Type B pancreatic cell (in vitro differentiated cells): ENCODE measurements at regions not wholly inside any gene's neighbourhood (a gene's known extent, or its start where the extent isn't known, plus 50 kb on each side); places are given as distances from the start of the nearest gene placed in this dataset.

Experiments used
- DNase-seq: peaks from one replicate; pipeline ENCODE4 v3.0.0; 2021; ENCODE audit warnings: mixed read lengths; ENCODE audit not compliant: unreplicated experiment; ENCODE audit errors: extremely low spot score
- H3K27ac Mint-ChIP-seq: 2 replicates; pipeline ENCODE4 v1.8.0; 2021; ENCODE audit warnings: mild to moderate bottlenecking, mixed read lengths
- H3K27me3 Mint-ChIP-seq: 2 replicates; pipeline ENCODE4 v1.8.0; 2021; ENCODE audit warnings: mixed read lengths
- H3K36me3 Mint-ChIP-seq: 2 replicates; pipeline ENCODE4 v1.8.0; 2021; ENCODE audit warnings: mixed read lengths
- H3K4me1 Mint-ChIP-seq: one replicate; pipeline ENCODE4 v1.8.0; 2021; ENCODE audit warnings: mixed read lengths; ENCODE audit not compliant: unreplicated experiment
- H3K4me3 Mint-ChIP-seq: 2 replicates; pipeline ENCODE4 v1.8.0; 2021; ENCODE audit warnings: mild to moderate bottlenecking, mixed read lengths
- H3K9me3 Mint-ChIP-seq: 2 replicates; pipeline ENCODE4 v1.8.0; 2021; ENCODE audit warnings: mixed read lengths
- TF ChIP-seq, protein P1 (sequence below): fragments of 200-600 bp; sonication (generic); conservative IDR thresholded peaks from 2 replicates; pipeline ENCODE4 v1.5.0; 2021; ENCODE audit warnings: antibody characterized with exemption, mild to moderate bottlenecking

DNA sequence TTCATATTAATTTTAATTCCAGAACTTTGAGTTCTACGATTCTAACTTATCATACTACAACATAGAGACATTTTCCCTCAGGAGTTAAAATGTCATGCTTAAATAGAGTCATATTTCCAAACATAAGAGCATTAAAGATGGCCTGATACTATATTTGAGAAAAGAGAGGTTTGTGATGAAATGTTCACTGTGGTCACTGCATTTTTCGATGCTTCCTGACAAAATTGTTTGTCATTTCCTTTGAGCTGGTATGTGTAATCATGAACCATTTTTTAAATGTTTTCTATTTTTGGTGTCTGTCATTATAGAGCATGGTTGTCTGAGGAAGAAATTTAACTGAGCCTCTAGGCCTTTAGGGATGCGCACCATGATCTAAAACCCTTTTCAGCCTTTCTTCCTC, 721.4 kb upstream of the NR2F2 start:
- Mint-ChIP-seq H3K27ac (no peak overlapping the region), H3K36me3 (no peaks in the 10 kb centered on the region), H3K27me3 (no peaks in the 10 kb centered on the region), H3K4me3 (no peak overlapping the region), H3K4me1 (peaks cover 6% of the 10 kb centered on the region), H3K9me3 (peaks cover 3% of the 10 kb centered on the region)
- TF ChIP-seq, protein P1, sequence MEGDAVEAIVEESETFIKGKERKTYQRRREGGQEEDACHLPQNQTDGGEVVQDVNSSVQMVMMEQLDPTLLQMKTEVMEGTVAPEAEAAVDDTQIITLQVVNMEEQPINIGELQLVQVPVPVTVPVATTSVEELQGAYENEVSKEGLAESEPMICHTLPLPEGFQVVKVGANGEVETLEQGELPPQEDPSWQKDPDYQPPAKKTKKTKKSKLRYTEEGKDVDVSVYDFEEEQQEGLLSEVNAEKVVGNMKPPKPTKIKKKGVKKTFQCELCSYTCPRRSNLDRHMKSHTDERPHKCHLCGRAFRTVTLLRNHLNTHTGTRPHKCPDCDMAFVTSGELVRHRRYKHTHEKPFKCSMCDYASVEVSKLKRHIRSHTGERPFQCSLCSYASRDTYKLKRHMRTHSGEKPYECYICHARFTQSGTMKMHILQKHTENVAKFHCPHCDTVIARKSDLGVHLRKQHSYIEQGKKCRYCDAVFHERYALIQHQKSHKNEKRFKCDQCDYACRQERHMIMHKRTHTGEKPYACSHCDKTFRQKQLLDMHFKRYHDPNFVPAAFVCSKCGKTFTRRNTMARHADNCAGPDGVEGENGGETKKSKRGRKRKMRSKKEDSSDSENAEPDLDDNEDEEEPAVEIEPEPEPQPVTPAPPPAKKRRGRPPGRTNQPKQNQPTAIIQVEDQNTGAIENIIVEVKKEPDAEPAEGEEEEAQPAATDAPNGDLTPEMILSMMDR: no peak
- DNase-seq: no peak

DNA sequence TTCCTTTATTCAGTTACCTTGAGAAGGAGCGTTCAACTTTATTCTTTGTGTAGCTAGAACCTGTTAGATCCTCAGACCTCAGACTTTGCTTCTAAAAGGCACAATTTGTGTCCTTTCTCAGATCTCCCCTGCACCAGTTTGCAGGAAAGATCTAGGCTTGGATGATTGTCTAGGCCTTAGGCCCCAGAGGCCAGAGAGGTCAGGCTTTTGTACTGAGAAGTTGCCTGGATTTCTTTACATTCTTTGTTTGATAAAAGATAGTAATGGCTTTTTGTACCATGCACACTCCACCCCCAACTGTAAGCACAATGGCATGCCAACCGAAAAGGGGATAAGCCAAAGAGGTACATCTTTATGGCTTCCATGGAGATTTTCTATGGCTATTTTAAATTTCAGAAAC, 719.6 kb upstream of the NR2F2 start:
- H3K9me3 Mint-ChIP-seq: peaks cover 3% of the 10 kb centered on the region
- H3K27me3 Mint-ChIP-seq: no peaks in the 10 kb centered on the region
- H3K4me3 Mint-ChIP-seq: no peak overlapping the region
- TF ChIP-seq, protein P1: no peak
- H3K4me1 Mint-ChIP-seq: peaks cover 6% of the 10 kb centered on the region
- no peak overlapping the region for H3K27ac Mint-ChIP-seq
- no peak for DNase-seq
- H3K36me3 Mint-ChIP-seq: no peaks in the 10 kb centered on the region

DNA sequence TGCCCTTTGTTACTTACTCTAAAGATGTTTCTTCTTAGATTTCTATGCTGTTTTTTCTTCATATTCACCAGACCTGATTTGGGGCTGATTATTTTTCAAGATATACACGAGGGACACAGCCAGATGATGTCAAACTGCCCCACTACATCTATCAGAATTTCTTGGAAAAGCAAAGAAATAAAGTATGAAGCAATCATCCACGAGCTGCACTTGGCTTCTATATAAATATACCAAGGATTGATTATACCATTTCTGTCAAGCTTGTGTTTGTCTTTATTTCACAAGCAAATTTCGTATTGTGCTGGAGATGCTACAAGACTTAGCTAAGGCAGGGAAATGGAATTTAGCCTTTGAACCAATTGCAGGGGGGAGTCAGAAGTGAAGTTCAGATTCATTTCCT, 715.1 kb upstream of the NR2F2 start:
- DNase-seq: no peak
- no peaks in the 10 kb centered on the region for H3K9me3 Mint-ChIP-seq
- peaks cover 6% of the 10 kb centered on the region for H3K4me1 Mint-ChIP-seq
- no peak overlapping the region for H3K27ac Mint-ChIP-seq
- no peaks in the 10 kb centered on the region for H3K36me3 Mint-ChIP-seq
- H3K4me3 Mint-ChIP-seq: no peak overlapping the region
- no peaks in the 10 kb centered on the region for H3K27me3 Mint-ChIP-seq
- TF ChIP-seq, protein P1: no peak

DNA sequence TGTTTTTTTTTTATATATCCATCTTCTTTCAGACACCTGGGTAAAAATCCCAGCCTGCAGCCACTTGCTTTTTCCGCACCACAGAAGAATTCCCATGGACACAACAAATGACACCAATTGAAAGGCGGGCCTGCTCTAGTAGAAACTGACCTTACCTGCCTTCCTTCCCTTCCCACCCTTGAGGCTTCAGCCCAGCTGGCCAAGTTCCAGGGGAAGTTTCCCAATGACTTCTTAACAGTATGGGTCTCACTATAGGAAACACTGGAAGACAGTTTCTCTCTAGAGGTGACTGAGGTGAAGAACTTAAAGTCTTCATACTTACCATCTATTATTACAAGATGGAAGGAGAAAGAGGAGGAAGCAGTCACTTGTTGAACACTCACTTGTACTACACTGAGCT, 714.2 kb upstream of the NR2F2 start:
- Mint-ChIP-seq H3K36me3 (no peaks in the 10 kb centered on the region), H3K4me1 (no peaks in the 10 kb centered on the region), H3K27me3 (no peaks in the 10 kb centered on the region)

DNA sequence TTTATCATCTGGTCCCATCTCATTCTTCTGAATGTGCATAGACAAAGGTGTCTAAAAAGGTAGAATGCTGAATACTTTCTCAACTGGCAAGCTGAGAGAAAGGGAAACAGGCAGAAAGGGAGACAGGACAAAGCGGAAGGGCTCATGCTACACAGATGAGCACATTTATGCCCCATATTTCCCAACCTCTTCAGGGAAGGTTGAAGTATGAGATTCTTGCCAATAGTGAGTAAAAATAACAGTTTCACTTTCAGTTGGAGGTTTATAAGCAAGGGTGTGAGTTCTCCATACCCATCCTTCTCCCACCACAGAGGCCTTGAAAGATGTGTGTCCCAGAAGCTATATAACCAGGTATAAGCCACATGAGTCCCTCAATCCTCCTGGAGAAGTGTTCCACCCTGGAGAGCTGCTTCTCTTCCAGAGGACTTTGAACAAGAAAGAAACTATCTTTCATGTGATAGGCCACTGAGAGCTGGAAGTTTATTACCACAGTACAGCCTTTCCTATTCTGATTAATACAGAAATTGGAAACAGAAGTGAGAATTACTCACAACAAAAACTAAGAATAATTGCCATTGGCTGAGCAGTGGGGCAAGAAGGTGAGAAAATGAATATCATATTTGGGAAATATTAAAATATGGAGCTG, 709.4 kb upstream of the NR2F2 start:
- DNase-seq: no peak
- TF ChIP-seq, protein P1: no peak
- Mint-ChIP-seq H3K27me3 (no peaks in the 10 kb centered on the region), H3K36me3 (no peaks in the 10 kb centered on the region), H3K4me1 (peaks cover 17% of the 10 kb centered on the region), H3K9me3 (peaks cover 15% of the 10 kb centered on the region), H3K27ac (no peak overlapping the region), H3K4me3 (no peak overlapping the region)

More for the DNA sequence above, 714.2 kb upstream of the NR2F2 start:
- no peak for DNase-seq
- TF ChIP-seq, protein P1: no peak
- Mint-ChIP-seq H3K4me3 (no peak overlapping the region), H3K27ac (no peak overlapping the region), H3K9me3 (no peaks in the 10 kb centered on the region)

DNA sequence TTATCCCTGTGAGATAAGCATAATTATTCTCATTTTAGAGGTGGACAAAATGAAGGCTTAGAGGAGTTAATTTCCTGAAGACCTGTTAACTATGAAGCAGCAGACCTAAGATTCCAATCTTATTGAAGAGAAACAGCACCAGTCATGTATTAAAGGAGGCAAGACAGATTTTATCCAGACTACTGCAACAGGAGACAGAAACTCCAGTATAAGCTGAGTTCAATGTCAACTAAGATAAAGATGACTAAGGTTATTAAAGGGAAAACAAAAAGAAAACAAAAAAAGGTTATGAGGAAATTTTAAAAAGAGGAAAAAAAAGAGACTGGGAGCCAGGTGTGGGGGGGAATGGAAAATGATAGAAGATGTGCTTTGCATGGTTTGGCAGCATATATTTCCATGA, 707.7 kb upstream of the NR2F2 start:
- Mint-ChIP-seq H3K4me3 (no peak overlapping the region), H3K4me1 (peaks cover 32% of the 10 kb centered on the region), H3K36me3 (no peaks in the 10 kb centered on the region), H3K27ac (no peak overlapping the region), H3K27me3 (no peaks in the 10 kb centered on the region), H3K9me3 (peaks cover 15% of the 10 kb centered on the region)
- DNase-seq: no peak
- TF ChIP-seq, protein P1: no peak
